HL-60 (cell line): ENCODE measurements at regions not wholly inside any gene's neighbourhood (a gene's known extent, or its start where the extent isn't known, plus 50 kb on each side); places are given as distances from the start of the nearest gene placed in this dataset.

Experiments
- CTCF ChIP-seq: IDR thresholded peaks from one replicate; pipeline ENCODE4 v1.5.1; 2011; ENCODE audit warnings: low read length, control low read depth, inconsistent platforms; ENCODE audit not compliant: insufficient read depth
- GABPA ChIP-seq: IDR thresholded peaks from 2 replicates; pipeline ENCODE4 v1.6.1; 2012; ENCODE audit warnings: low read depth
- POLR2AphosphoS5 ChIP-seq: IDR thresholded peaks from 2 replicates; pipeline ENCODE4 v1.6.1; 2012; ENCODE audit warnings: low read depth

GRCh38 chr15:69606921-69607500, 154.4 kb downstream of the RPLP1 start:
- TF ChIP-seq CTCF (no peak), GABPA (no peak), POLR2AphosphoS5 (no peak)
